ENCODE measurements at regions not wholly inside any gene's neighbourhood (a gene's known extent, or its start where the extent isn't known, plus 50 kb on each side); places are given as distances from the start of the nearest gene placed in this dataset.

DNA sequence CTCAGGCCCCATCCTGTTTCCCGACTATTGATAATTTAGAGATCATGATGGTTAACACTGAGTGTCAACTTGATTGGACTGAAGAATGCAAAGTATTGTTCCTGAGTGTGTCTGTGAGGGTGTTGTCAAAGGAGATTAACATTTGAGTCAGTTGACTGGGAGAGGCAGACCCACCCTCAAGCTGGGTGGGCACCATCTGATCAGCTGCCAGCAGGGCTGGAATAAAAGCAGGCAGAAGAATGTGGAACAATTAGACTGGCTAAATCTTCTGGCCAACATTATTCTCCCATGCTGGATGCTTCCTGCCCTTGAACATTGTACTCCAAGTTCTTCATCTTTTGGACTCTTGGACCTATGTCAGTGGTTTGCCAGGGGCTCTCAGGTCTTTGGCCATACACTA lies 1170.0 kb upstream of the CNTN5 start:
- no peak for DNase-seq (ENCODE audit: low read depth)
- in situ Hi-C loops (cut with HindIII; ENCODE audit: low pct_unique_long_range_greater_than_20kb, low sequenced_read_pairs): no loop called here

DNA sequence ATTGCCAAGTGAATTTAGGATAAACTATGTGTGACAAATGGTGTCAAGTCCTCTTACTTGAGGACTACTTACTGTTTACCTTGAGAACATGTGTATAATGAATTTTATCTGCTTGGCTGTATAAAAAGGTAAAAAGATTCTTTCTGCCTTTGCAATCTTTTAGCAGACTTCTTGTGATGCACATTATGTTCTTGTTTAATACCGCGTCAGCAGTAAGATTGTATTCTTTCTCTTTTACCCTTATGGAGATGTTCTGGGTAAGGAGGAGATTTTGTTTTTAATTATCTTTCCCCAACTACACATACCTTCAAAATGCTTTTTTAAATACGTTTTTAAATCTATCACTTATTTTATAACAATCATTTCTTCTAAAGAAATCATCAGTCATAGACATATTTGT lies 1166.4 kb upstream of the CNTN5 start:
- in situ Hi-C loops (cut with HindIII; ENCODE audit: low pct_unique_long_range_greater_than_20kb, low sequenced_read_pairs): no loop called here
- DNase-seq (ENCODE audit: low read depth): no peak

DNA sequence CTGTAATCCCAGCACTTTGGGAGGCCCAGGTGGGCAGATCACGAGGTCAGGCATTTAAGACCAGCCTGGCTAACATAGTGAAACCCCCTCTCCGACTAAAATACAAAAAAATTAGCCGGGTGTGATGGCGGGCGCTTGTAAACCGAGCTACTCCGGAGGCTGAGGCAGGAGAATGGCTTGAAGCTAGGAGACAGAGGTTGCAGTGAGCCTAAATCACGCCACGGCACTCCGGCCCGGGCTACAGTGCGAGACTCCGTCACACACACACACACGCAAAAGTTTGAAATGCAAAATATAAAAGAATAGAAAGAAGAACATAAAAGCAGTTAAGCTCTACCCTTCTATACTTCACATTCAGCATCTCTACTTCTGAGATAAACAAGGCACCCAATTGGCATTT lies 1165.9 kb upstream of the CNTN5 start:
- in situ Hi-C loops (cut with HindIII; ENCODE audit: low pct_unique_long_range_greater_than_20kb, low sequenced_read_pairs): no loop called here

DNA sequence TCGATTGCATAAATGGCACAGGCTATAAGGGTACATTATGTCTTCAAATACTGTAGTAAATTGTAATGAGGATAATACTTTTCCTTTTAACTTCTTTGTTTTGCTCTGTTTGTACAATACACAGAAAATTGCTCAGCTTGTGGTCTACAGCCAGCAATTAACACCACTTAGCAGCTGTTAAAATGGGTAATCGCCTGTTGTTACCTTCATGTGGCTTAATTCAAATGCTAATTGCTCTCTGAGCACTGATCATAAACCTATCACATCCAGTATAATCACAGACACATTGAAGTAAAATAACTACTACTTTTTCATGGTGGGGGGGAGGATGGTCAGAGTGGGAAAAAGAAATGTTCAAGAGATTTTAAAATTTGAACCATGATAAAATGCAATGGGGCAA lies 1164.1 kb upstream of the CNTN5 start:
- no peak for DNase-seq (ENCODE audit: low read depth)
- in situ Hi-C loops (cut with HindIII; ENCODE audit: low pct_unique_long_range_greater_than_20kb, low sequenced_read_pairs): no loop called here

More for the DNA sequence above, 1165.9 kb upstream of the CNTN5 start:
- DNase-seq (ENCODE audit: low read depth): no peak

DNA sequence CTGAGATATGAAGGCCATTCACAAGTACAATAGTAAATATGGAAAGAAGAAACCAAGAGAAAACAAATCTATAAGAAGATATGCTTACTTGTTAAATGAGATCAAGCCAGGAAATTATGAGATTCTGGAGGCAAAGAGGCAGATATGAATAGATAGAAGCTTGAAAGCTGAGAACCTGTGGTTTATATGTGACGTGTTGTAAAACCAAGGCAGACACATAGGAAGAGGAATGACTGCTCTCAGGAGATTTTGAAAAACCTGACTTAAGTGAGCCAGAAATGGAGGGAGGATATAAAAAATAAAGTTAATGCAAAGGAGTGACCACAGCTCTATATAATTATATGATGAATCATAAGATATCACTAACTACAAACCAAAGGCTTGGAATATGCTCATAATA lies 1160.5 kb upstream of the CNTN5 start:
- in situ Hi-C loops (cut with HindIII; ENCODE audit: low pct_unique_long_range_greater_than_20kb, low sequenced_read_pairs): no loop called here
- no peak for DNase-seq (ENCODE audit: low read depth)

DNA sequence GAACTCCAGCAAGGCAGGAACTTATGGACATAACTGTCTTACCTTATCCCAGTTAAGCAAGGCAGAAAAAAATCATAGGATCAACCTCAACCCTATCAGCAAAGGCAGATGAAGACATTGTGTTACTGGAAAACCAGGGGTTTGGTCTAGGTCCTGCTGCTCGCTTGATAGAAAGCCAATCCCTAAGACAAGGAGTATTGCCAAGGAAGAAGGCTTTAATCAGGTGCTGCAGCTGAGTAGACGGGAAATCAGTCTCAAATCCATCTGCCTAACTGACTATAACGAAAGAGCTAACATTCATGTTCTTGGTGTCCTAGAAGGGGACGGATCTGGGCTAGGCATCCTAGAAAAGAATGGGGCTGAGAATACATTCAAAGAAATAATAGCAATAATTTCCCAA lies 1158.7 kb upstream of the CNTN5 start:
- in situ Hi-C loops (cut with HindIII; ENCODE audit: low pct_unique_long_range_greater_than_20kb, low sequenced_read_pairs): no loop called here
- no peak for DNase-seq (ENCODE audit: low read depth)

DNA sequence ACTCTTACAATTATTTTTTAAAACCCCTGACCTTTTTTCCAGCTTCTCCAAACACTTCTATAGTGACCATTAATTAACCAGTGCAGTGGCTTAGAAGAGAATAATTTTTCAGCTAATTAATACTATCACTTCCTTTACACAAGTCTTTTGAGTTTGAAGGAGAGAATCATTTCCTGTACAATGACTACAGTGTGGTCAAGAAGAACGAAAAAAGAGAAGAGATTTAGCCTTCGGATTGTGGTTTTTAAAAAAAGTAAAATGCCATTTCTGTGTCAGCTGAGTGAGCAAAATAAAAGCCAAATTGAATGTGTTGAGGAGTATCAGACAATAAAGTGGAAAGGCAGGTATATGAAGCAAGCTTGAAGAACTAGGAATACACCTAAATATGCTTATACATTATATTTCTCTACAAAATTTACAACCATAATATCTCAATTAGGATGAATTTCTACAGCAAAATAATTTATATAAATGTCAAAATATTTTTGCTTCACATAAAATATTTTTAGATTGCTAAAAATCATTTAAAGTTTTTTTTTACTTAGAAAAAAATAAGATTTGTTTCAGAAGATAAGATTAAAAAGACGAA lies 1155.2 kb upstream of the CNTN5 start:
- in situ Hi-C loops (cut with HindIII; ENCODE audit: low pct_unique_long_range_greater_than_20kb, low sequenced_read_pairs): no loop called here
- DNase-seq (ENCODE audit: low read depth): no peak

DNA sequence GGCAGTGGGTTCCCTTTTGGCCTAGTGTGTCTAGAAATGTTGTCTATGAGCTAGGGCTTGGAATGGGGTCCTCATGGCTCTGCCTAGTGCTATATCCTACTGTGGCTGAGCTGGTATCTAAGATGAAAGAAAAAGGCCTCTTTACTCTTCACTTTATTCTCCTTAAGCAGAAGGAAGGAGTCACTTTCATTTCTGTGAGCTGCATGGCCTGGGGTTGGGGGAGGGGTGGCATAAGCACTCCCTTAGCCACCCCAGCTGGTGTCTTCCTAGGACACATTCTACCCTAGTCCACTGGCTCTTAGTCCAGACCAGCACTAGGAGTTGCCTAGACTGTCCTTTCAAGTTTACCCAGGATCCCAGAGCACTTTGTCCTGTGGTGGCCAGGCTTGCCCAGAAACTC lies 1148.9 kb upstream of the CNTN5 start:
- DNase-seq (ENCODE audit: low read depth): no peak
- in situ Hi-C loops (cut with HindIII; ENCODE audit: low pct_unique_long_range_greater_than_20kb, low sequenced_read_pairs): no loop called here

DNA sequence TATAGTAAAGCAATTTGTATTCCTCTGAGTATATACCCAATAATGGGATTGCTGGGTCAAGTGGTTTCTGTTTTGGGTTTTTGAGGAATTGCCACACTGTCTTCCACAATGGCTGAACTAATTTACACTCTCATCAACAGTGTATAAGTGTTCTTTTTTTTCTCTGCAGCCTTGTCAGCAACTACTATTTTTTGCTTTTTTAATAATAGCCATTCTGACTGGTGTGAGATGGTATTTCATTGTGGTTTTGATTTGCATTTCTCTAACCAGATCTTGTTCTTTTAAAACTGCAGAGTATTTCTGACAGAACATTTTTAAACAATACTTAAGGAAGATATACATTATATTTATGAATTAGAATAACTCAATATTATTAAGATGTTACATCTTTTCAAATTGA lies 1140.5 kb upstream of the CNTN5 start:
- in situ Hi-C loops (cut with HindIII; ENCODE audit: low pct_unique_long_range_greater_than_20kb, low sequenced_read_pairs): no loop called here
- DNase-seq (ENCODE audit: low read depth): no peak

DNA sequence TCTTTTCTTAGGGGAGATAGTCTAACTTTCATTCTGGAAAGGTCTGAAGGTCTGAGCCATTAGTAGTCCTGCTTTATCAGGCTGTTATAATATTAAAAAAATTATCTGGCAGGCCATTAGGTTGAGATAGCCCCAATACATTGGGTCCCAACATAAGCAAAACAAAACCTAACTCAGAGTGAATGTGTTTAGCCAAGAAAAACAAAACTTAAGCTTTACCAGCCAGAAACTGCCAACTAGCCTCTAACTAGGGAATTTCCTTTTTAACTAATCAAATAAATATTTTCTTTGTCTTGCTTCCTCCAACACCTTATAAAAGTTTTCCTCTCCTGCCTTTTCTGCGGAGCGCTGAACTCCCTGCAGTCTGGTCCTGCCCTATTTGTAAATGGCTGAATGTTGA lies 1137.7 kb upstream of the CNTN5 start:
- in situ Hi-C loops (cut with HindIII; ENCODE audit: low pct_unique_long_range_greater_than_20kb, low sequenced_read_pairs): no loop called here
- peak; percentile 20 for DNase-seq (ENCODE audit: low read depth)

DNA sequence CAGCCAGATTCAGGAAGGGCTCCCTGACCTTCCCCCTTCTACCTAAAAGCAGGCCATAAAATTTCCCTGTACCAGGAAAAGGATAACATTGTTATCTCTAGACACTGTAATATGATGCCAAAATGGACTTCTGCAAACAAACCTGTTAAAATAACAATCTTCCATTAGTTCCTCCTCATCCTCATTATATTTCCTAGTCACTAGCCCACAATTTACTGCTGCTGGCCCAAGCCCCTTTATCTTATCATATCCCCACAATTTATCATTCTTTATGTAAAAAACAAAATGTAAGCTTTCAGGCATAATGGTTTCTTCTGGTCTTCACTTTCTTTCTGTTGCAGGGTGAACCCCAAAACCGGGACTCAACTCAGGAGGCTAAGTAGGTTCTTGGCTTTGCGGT lies 1132.1 kb upstream of the CNTN5 start:
- in situ Hi-C loops (cut with HindIII; ENCODE audit: low pct_unique_long_range_greater_than_20kb, low sequenced_read_pairs): no loop called here

DNA sequence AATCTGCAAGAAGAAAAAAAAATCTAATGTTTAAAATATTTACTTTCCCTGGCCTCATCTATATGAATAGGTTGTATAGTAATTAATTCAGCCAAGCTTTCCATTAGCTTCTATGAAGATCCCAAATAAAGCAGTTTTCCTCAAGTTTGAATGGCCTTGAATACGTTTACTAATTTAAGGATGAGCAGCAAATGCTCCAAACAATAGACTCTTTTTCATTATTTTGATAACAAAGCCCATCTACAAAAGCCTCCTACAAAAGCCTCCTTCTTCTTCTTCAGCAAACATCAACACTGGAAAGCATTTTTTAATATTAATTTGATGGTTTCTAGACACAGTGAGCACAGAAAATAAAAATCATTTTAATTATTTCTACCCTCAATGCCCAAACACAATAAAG lies 1130.3 kb upstream of the CNTN5 start:
- no peak for DNase-seq (ENCODE audit: low read depth)

More for the DNA sequence above, 1132.1 kb upstream of the CNTN5 start:
- no peak for DNase-seq (ENCODE audit: low read depth)

DNA sequence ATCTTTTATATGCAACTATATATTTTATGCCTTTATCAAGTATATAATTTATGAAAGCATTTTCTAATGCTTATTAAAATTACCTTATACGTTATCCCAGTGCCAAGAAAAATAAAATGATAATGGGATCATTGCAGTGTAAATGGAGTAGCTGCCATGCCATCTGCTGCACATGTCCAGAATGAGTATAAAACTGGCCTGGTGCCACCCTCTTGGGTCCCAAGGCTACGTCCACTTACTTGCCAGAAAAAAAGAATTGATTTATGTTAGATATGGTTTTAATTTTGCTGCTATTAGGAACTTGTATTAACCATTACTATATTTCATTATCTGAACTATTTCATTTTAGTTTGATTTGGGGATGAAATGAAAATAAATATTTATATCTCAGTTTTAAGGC lies 1127.1 kb upstream of the CNTN5 start:
- in situ Hi-C loops (cut with HindIII; ENCODE audit: low pct_unique_long_range_greater_than_20kb, low sequenced_read_pairs): no loop called here
- DNase-seq (ENCODE audit: low read depth): no peak

More for the DNA sequence above, 1130.3 kb upstream of the CNTN5 start:
- in situ Hi-C loops (cut with HindIII; ENCODE audit: low pct_unique_long_range_greater_than_20kb, low sequenced_read_pairs): no loop called here

DNA sequence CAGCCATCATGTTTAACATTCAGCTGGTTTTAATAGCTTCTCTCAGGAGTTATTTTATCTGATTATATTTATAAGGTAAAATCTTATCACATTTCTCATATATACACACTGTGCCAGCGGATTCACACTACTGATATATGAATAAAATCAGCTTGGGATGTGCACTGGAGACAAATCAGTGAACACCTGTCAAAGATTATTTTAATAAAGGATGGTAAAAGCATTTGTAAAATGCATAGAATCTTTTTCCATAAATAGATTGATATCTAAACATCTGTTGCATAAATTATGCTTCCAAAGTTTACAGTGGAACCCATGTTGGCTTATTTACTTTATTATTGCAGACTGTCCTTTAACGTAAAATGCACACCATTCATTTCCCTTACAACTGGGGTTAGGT lies 1125.8 kb upstream of the CNTN5 start:
- in situ Hi-C loops (cut with HindIII; ENCODE audit: low pct_unique_long_range_greater_than_20kb, low sequenced_read_pairs): no loop called here
- no peak for DNase-seq (ENCODE audit: low read depth)

DNA sequence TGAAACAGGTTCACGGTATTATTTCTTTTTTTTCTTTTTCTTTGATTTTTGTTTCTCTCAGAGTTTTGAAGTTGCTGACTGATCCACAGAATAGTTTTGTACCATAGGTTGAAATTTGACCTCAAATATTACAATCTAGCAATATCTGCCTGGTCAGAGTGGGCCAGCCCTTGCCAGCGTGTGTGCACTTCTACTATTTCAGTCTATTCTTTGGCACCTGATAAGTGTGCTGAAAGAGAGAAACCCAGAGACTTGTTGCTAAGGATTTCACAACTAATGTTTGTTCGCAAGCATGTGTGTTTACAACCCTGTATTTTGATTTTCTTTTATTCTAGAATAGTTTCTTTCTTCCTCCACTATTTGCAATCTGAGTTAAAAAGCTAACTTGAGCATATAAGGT lies 1125.2 kb upstream of the CNTN5 start:
- DNase-seq (ENCODE audit: low read depth): no peak
- in situ Hi-C loops (cut with HindIII; ENCODE audit: low pct_unique_long_range_greater_than_20kb, low sequenced_read_pairs): no loop called here

DNA sequence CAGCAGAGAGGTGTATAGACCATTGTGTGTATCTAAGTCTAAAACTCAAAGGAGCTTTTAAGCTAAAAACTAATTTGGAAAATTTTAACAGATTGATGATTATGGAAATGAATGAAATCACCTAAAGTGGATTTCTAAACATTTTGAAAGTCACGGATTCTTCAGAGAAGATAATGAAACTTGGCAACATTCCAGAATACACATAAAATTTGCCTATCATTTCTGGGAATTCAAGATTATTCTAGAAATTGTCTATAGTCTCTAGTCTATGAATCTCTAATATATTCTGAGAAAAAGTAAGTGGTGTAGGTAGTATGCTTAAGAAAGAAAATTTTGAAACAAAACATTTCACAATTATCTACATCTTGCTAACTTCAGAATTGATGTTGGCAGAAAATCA lies 1117.9 kb upstream of the CNTN5 start:
- in situ Hi-C loops (cut with HindIII; ENCODE audit: low pct_unique_long_range_greater_than_20kb, low sequenced_read_pairs): no loop called here

DNA sequence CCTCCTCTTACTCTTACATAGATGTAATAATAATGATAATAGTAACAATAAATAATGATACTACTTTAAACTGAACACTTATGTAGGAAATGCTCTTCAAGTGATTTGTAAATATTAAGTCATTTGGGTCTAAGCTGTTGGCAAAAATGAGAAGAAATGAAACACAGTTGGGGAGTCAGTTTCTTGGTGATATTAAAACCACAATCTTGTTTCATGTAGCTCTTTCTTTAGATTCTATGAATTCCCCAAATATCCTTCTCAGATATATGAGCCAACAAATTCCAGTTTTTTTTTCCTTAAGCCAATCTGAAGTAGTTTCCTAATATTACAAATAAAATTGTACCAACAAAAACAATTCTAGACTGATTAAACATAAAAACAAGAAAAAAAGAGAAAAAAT lies 1115.6 kb upstream of the CNTN5 start:
- in situ Hi-C loops (cut with HindIII; ENCODE audit: low pct_unique_long_range_greater_than_20kb, low sequenced_read_pairs): no loop called here
- no peak for DNase-seq (ENCODE audit: low read depth)

More for the DNA sequence above, 1117.9 kb upstream of the CNTN5 start:
- DNase-seq (ENCODE audit: low read depth): no peak

DNA sequence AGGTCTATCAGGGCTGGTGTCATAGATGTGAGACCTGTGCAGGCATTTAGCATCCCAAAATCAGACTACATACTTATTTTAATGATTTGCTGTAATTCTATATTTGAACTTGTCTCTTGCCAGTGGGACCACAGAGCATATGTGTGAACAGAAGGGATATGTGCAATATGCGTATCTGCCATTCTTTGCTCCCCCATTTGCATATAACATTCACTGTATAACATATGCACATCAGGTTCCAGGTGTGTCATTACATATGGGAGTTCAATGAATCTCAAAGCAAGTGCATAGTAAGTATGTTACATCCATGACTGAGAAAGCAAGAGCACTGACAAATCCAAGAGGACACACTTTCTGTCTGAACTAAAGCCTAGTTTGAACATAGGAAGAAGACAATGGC lies 1115.1 kb upstream of the CNTN5 start:
- DNase-seq (ENCODE audit: low read depth): no peak
- in situ Hi-C loops (cut with HindIII; ENCODE audit: low pct_unique_long_range_greater_than_20kb, low sequenced_read_pairs): no loop called here

DNA sequence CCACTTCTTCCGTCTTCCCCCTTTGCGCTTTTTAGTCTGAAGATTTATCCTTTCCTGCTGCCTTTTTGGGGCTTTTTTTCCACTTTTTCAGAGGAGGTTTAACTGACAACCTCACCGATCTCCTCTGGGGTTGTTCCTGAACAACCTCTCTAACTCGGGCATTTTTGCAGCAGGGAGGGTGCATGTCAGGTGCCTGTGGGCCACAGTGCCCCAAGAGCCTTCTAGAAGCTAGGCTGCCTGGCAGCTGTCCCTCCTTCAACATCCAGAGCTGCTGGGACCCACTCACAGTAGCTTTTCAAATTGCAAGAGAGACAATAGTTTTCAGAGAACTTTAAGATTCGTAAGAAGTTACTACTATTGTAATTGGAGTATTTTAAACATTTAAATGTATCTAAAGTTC lies 1112.4 kb upstream of the CNTN5 start:
- in situ Hi-C loops (cut with HindIII; ENCODE audit: low pct_unique_long_range_greater_than_20kb, low sequenced_read_pairs): no loop called here
- DNase-seq (ENCODE audit: low read depth): no peak

DNA sequence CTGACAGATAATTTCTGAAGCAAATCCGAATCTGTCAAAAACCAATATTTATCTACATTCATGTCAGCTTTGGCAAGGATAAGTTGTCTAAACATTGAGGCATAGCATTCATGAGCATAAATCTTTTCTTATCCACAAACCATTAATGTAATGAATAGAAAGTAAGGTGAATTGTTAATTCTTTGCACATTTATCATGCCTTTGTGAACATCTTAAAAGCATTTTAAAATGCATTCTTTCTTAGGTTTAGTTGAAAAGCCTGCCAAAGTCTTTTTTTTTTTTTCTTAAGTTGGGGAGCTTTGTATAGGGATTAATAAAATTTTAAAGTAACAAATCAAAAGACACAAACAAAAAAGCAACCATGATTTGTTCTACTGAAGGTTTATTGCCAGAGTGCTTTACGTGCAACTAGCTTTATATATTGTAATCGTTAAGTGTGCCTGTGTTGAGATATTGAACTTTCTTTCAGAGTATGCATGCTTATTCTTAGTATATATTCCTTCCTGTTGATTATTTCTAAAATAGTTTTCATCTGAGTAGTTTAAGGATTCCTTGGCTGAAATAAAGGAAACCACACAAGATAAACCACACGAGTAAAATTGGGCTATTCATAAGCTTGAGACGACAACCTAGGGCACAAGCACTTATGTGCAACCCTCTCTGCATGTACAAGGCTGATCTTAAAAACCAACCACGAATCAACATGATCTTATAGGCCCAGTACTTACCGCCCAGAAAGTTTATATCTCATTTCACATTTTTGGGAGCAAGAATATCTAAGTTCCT lies 1110.9 kb upstream of the CNTN5 start:
- DNase-seq (ENCODE audit: low read depth): no peak
- in situ Hi-C loops (cut with HindIII; ENCODE audit: low pct_unique_long_range_greater_than_20kb, low sequenced_read_pairs): no loop called here

All from Caki2 (cell line).